Erythroblast (primary cell): ENCODE measurements at regions not wholly inside any gene's neighbourhood (a gene's known extent, or its start where the extent isn't known, plus 50 kb on each side); places are given as distances from the start of the nearest gene placed in this dataset.

Experiments
- GATA1 ChIP-seq: IDR thresholded peaks from 2 replicates; pipeline ENCODE4 v1.6.1; 2011; ENCODE audit warnings: low read depth, mild to moderate bottlenecking, control low read depth, low read length, moderate library complexity
- POLR2A ChIP-seq: IDR thresholded peaks from 2 replicates; pipeline ENCODE4 v1.6.1; 2011; ENCODE audit warnings: mild to moderate bottlenecking, low read length

- TF ChIP-seq POLR2A (no peak), GATA1 (no peak)
Measured at GRCh38 chr2:220787251-220787650, 784.9 kb downstream of the EPHA4 start.
